ENCODE measurements at regions not wholly inside any gene's neighbourhood (a gene's known extent, or its start where the extent isn't known, plus 50 kb on each side); places are given as distances from the start of the nearest gene placed in this dataset.
"Not testable (repeated sequence)": the region's sequence is repeated elsewhere in the genome, so short reads cannot be mapped to it uniquely, and the experiment has no call there.

DNA sequence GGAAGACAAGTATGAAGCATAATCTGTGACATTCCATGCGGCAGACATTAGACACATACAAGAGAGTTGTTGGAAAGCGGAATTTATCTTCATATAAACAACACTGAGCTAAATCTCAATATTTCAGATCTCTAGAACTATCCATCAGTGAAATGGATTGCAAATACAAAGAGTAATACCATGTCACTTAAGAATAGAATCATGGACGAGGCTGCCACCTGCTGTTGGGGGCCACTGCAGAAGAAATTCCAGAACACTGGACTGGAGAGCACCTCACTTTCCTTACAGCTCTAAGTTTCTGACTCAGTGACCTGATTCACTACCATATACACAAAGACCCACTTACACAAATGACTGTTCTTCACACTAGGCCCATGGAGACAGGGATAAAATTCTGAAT is 346.7 kb downstream of the OR4F29 start:
- not testable (repeated sequence) for DNase-seq (ENCODE audit: low read depth in 2 of 2)

DNA sequence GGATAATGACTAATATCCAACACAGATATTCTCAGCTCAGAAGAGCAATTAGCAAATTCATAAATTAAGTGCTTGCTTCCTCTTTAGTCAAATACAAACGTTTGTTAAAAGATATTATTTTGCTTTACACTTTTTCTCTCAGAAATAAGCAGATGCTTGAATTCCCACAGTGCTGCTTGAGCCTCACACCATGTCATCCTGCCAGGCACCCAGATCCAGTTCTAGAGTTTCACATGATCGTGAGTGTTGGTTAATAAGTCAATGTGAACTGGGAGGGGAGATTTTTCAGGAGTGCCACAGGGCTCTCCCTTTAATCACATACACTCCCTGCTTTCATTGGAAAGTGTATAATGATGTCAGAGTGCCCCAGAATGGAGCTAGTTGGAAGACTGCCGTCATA is 352.0 kb downstream of the OR4F29 start:
- DNase-seq (ENCODE audit: low read depth in 2 of 2) = not testable (repeated sequence)

DNA sequence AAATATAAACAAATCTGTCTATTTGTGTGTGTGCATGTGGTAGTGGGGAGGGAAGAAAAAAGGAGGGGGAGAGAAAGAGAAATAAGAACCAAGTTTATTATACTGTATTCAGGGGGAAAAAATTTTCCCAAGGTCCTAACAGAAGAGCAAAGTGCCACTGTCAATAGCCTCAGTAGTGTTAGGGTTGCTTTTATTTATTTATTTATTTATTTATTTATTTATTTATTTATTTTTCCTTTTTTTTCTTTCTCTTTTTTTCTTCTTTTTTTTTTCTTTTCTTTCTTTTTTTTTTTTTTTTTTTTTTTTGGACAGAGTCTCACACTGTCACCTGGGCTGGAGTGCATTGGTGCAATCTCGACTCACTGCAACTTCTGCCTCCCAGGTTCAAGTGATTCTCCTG is 352.7 kb downstream of the OR4F29 start:
- DNase-seq (ENCODE audit: low read depth in 2 of 2) = not testable (repeated sequence)

DNA sequence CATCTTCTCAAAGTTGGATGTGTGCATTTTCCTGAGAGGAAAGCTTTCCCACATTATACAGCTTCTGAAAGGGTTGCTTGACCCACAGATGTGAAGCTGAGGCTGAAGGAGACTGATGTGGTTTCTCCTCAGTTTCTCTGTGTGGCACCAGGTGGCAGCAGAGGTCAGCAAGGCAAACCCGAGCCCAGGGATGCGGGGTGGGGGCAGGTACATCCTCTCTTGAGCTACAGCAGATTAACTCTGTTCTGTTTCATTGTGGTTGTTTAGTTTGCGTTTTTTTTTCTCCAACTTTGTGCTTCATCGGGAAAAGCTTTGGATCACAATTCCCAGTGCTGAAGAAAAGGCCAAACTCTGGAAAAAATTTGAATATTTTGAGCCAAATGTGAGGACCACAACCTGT is 360.2 kb downstream of the OR4F29 start:
- not testable (repeated sequence) for DNase-seq (ENCODE audit: low read depth in 2 of 2)

DNA sequence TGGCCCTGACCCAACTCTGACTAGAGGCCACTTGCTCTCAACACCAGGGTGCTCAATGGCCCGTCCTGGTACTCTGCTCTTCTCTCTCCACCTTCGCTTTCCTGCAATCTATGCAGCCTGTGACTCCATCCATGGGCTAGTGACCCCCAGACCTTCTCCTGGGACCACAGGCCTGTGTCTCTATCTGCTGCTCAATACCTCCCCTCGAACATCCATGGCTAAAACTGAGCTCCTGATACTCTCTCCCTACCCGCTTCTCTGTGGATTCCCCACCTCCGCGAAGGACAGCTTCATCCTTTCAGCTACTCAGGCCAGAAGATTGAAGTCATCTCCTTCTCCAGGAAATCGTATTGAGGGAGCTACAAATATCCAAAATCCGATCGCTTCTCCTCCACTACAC is 363.4 kb downstream of the OR4F29 start:
- DNase-seq (ENCODE audit: low read depth in 2 of 2) = not testable (repeated sequence)

DNA sequence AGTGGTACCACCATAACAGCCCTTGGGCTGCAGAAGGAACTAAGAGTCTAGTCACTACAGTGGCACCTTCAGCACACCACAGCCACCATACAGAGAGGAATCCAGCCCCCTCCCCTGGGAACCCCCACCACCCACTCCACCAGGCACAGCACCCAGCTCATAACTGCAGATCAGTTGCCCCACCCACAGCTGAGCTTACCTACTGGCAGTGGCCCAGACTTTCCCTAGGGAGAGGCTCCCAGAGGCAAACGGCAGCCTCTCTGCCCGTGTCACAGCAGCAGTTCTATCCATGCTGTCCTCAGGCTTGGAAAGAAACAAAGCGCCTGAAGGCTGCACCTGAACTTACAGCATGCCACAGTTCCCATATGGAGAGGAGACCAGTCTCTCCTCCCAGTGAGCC is 372.3 kb downstream of the OR4F29 start:
- not testable (repeated sequence) for DNase-seq (ENCODE audit: low read depth in 2 of 2)

DNA sequence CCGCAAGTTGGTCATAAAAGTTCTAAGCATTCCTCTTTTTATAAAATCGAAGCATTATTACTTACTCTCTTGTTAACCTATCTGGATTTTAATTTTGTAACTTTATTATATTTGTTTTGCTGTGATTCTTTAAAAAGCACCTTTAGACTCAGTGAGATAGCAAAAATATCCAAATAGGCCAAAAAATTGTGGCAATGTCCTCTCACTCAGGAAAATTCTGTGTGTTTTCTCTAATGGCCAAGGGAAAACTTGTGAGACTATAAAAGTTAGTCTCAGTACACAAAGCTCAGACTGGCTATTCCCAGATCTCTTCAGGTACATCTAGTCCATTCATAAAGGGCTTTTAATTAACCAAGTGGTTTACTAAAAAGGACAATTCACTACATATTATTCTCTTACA is 386.4 kb downstream of the OR4F29 start, which contains the start of gene OR4F5:
Gene OR4F5, plus strand, starts transcription at position 301 of the 400 bp plus-strand sequence.
- DNase-seq (ENCODE audit: low read depth in 2 of 2) = not testable (repeated sequence)

DNA sequence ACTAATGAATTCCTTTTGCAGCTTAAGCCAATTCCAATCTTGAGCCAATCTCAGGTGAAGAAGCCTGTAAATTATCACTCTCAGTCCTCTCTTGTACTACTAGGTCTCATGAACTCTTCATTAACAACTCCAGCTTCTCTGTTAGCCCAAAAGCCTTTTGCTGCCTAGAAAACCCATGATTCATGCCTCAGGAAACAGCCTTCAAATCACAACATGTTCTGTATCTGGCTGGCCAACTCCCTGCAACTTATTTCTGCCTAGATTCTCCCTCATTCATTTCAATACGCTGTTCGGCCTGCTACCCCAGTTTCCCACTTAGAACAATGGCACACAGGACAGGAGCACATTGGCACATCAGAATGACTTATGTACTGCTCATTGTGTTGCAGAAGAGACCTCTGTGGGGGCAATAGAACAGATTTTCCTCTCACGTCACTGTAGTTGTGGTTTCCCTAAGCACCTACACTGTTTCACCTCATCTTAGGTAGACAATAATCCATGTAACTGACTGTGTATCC is 395.4 kb downstream of the OR4F29 start:
- DNase-seq (ENCODE audit: low read depth in 2 of 2) = not testable (repeated sequence)

DNA sequence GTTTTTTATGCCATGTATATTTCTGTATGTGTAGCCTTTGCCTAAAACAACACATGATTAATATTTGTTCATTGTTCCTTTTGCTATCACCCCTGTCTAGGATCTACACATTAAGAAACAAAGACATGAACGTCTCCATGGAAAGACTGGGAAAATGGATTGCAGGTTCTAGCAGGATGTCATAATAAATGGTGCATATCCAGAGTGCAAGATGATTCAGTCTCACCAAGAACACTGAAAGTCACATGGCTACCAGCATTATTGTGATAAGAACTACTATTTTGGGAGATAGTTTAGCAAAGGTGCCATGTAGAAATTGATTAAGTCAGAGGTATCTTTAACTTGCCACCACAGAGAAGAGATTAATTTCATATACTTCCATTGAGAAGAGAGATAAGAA is 398.3 kb downstream of the OR4F29 start:
- DNase-seq (ENCODE audit: low read depth in 2 of 2) = not testable (repeated sequence)

DNA sequence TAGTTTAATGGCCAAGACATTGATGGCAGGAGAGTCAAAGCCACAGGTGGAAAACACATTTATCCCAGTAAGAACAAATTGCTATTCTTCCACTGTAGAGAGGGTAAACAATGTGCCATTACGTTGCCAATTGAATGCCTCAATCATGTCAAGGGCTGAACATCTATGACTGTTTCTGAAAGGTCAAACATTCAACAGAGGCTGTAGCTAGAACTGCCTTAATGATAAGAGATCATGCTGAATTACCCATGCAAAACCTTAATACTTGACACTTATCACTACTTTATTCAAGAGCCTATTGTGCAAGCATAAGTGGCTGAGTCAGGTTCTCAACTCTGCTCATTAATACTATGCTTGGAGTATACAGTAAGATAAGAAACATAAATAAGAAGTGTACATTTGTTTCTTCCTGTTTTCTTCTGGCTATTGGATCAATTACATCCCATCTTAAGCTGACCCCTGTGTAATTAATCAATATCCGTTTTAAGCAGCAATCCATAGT is 409.5 kb downstream of the OR4F29 start:
- DNase-seq (ENCODE audit: low read depth in 2 of 2) = not testable (repeated sequence)

DNA sequence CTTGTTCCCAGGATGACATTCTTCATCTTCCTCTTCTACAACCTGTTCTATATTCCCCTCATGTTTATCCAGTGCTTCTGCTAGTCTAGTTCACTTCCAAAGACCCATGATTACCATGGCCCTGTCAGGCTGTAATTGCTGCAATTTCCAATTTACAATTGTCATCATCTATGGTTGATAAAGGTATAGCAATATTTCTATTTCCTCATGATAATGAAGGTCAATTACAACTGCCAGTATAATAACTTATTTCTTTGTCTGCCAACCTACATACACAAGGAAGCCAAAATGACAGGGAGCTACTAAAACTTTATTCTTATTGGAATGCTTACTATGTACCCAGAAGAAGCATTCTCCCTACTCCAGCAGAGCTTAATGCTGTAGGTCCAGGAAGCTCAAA is 410.3 kb downstream of the OR4F29 start:
- DNase-seq (ENCODE audit: low read depth in 2 of 2) = not testable (repeated sequence)

DNA sequence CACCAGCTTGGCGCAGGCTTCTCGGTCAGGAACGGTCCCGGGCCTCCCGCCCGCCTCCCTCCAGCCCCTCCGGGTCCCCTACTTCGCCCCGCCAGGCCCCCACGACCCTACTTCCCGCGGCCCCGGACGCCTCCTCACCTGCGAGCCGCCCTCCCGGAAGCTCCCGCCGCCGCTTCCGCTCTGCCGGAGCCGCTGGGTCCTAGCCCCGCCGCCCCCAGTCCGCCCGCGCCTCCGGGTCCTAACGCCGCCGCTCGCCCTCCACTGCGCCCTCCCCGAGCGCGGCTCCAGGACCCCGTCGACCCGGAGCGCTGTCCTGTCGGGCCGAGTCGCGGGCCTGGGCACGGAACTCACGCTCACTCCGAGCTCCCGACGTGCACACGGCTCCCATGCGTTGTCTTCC is 422.3 kb downstream of the OR4F29 start:
- DNase-seq (ENCODE audit: low read depth in 2 of 2) = not testable (repeated sequence)

DNA sequence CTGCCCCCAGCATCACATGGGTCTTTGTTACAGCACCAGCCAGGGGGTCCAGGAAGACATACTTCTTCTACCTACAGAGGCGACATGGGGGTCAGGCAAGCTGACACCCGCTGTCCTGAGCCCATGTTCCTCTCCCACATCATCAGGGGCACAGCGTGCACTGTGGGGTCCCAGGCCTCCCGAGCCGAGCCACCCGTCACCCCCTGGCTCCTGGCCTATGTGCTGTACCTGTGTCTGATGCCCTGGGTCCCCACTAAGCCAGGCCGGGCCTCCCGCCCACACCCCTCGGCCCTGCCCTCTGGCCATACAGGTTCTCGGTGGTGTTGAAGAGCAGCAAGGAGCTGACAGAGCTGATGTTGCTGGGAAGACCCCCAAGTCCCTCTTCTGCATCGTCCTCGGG is 434.2 kb downstream of the OR4F29 start:
- not testable (repeated sequence) for DNase-seq (ENCODE audit: low read depth in 2 of 2)

DNA sequence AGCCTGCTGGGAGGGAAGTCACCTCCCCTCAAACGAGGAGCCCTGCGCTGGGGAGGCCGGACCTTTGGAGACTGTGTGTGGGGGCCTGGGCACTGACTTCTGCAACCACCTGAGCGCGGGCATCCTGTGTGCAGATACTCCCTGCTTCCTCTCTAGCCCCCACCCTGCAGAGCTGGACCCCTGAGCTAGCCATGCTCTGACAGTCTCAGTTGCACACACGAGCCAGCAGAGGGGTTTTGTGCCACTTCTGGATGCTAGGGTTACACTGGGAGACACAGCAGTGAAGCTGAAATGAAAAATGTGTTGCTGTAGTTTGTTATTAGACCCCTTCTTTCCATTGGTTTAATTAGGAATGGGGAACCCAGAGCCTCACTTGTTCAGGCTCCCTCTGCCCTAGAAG is 435.5 kb downstream of the OR4F29 start:
- not testable (repeated sequence) for DNase-seq (ENCODE audit: low read depth in 2 of 2)

DNA sequence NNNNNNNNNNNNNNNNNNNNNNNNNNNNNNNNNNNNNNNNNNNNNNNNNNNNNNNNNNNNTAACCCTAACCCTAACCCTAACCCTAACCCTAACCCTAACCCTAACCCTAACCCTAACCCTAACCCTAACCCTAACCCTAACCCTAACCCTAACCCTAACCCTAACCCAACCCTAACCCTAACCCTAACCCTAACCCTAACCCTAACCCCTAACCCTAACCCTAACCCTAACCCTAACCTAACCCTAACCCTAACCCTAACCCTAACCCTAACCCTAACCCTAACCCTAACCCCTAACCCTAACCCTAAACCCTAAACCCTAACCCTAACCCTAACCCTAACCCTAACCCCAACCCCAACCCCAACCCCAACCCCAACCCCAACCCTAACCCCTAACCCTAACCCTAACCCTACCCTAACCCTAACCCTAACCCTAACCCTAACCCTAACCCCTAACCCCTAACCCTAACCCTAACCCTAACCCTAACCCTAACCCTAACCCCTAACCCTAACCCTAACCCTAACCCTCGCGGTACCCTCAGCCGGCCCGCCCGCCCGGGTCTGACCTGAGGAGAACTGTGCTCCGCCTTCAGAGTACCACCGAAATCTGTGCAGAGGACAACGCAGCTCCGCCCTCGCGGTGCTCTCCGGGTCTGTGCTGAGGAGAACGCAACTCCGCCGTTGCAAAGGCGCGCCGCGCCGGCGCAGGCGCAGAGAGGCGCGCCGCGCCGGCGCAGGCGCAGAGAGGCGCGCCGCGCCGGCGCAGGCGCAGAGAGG is 441.3 kb downstream of the OR4F29 start:
- DNase-seq (ENCODE audit: low read depth in 2 of 2) = not testable (repeated sequence)
